ENCODE measurements at regions not wholly inside any gene's neighbourhood (a gene's known extent, or its start where the extent isn't known, plus 50 kb on each side); places are given as distances from the start of the nearest gene placed in this dataset.

DNA sequence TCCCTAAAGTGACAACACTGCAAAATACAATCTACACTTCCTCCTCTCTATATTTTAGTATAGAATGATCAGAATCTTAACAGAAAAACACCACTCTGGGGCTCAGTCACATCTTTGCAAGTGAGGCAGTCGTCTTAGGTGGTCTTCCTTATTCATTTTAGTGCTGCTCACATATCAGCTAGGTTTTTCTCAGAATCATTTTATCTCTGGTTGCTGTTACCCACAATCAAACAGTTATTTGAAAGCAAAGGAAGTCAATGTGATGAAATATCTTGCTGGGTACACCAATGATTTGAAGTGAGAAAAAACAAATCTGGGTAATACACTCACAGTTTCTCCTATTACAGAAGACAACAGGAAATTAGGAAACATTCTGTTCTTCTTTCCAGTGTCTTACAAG, 275.2 kb downstream of the DSEL start:
- Histone ChIP-seq H2BK12ac (ENCODE audit: low read depth, low read length) (no peak overlapping the region), H3K23me2 (ENCODE audit: low read depth, low read length) (no peaks in the 10 kb centered on the region), H4K20me1 (replicated peaks in 1 of 2; ENCODE audit: control insufficient read depth in 1 of 2, insufficient read depth in 2 of 2, low read length in 2 of 2) (no peaks in the 10 kb centered on the region), H3K27me3 (replicated peaks in 1 of 4; ENCODE audit: control insufficient read depth in 3 of 4, extremely low read depth in 1 of 4, insufficient read depth in 3 of 4, low read length in 3 of 4) (no peaks in the 10 kb centered on the region), H3K4me3 (ENCODE audit: extremely low read depth in 1 of 4, insufficient read depth in 2 of 4, low read depth in 3 of 4, low read length in 4 of 4) (no peak overlapping the region), H2BK20ac (ENCODE audit: low read length) (no peak overlapping the region), H3K18ac (ENCODE audit: extremely low read depth, low read length) (no peak overlapping the region), H3K27ac (ENCODE audit: low read depth, low read length) (no peak overlapping the region), H3K56ac (replicated peaks; ENCODE audit: insufficient read length, low read depth, low read length) (no peak overlapping the region), H3K4me1 (replicated peaks in 1 of 4; ENCODE audit: control insufficient read depth in 3 of 4, insufficient read depth in 4 of 4, low read length in 3 of 4) (no peaks in the 10 kb centered on the region), H3K79me2 (ENCODE audit: control insufficient read depth in 1 of 2, insufficient read depth in 2 of 2, low read length in 2 of 2) (no peaks in the 10 kb centered on the region), H3K9me3 (ENCODE audit: insufficient read depth in 2 of 2, low read depth in 1 of 2, low read length in 1 of 2) (no peaks in the 10 kb centered on the region), H3K9ac (replicated peaks in 1 of 4; ENCODE audit: extremely low read depth in 1 of 4, low read depth in 3 of 4, low read length in 3 of 4) (no peak overlapping the region), H3K23ac (ENCODE audit: insufficient read length) (no peak overlapping the region), H3K4ac (replicated peaks; ENCODE audit: insufficient read length, low read depth, low read length) (no peak overlapping the region), H2AFZ (ENCODE audit: low read length) (no peak overlapping the region), H3K4me2 (ENCODE audit: insufficient read depth in 1 of 2, low read depth in 2 of 2, low read length in 2 of 2) (no peak overlapping the region), H2BK120ac (replicated peaks; ENCODE audit: low read depth, low read length) (no peak overlapping the region), H3K14ac (ENCODE audit: insufficient read length) (no peak overlapping the region), H2AK5ac (ENCODE audit: low read depth, low read length) (no peak overlapping the region), H3K79me1 (ENCODE audit: low read depth, low read length) (no peaks in the 10 kb centered on the region), H3K36me3 (ENCODE audit: control insufficient read depth in 2 of 4, insufficient read depth in 4 of 4, low read length in 3 of 4) (no peaks in the 10 kb centered on the region), H4K91ac (replicated peaks; ENCODE audit: insufficient read length, low read length) (no peak overlapping the region), H2BK15ac (ENCODE audit: low read length) (no peak overlapping the region), H2BK5ac (ENCODE audit: low read depth, low read length) (no peak overlapping the region), H4K8ac (ENCODE audit: extremely low read depth, insufficient read depth, low read length) (no peak overlapping the region), H4K5ac (ENCODE audit: insufficient read length, low read depth, low read length) (no peak overlapping the region)
- FAIRE-seq, result no peak
- no peak for DNase-seq (ENCODE audit: low read depth in 1 of 2, low spot score in 2 of 2)
- ChIA-PET CTCF (ENCODE audit: partially characterized antibody) (no interaction called here), POLR2A (ENCODE audit: partially characterized antibody) (no interaction called here)
- TF ChIP-seq HDAC6 (IDR thresholded peaks at IDR 0.05; ENCODE audit: low read depth, low read length) (no peak), TCF12 (IDR thresholded peaks at IDR 0.05; ENCODE audit: low read depth, low read length) (no peak), MAFK (IDR thresholded peaks at IDR 0.05; ENCODE audit: low read depth, low read length) (no peak), NANOG (IDR thresholded peaks at IDR 0.05; ENCODE audit: insufficient read depth, low read depth, low read length, poor library complexity, severe bottlenecking) (no peak), EGR1 (IDR thresholded peaks at IDR 0.05; ENCODE audit: borderline replicate concordance, low read depth, low read length) (no peak), ASH2L (IDR thresholded peaks at IDR 0.05; ENCODE audit: low read length) (no peak), SP4 (IDR thresholded peaks at IDR 0.05; ENCODE audit: low read length) (no peak), RBBP5 (IDR thresholded peaks at IDR 0.05; ENCODE audit: borderline replicate concordance, low read depth, low read length) (no peak), TAF7 (optimal IDR thresholded peaks at IDR 0.05; ENCODE audit: borderline replicate concordance, low read depth, low read length) (no peak), ZNF274 (IDR thresholded peaks at IDR 0.05; ENCODE audit: borderline replicate concordance, extremely low read depth, low read length) (no peak), KDM1A (IDR thresholded peaks at IDR 0.05; ENCODE audit: borderline replicate concordance, low read length) (no peak), PHF8 (conservative IDR thresholded peaks at IDR 0.05; ENCODE audit: low read depth, low read length) (no peak)
- TF ChIP-seq, protein P1, sequence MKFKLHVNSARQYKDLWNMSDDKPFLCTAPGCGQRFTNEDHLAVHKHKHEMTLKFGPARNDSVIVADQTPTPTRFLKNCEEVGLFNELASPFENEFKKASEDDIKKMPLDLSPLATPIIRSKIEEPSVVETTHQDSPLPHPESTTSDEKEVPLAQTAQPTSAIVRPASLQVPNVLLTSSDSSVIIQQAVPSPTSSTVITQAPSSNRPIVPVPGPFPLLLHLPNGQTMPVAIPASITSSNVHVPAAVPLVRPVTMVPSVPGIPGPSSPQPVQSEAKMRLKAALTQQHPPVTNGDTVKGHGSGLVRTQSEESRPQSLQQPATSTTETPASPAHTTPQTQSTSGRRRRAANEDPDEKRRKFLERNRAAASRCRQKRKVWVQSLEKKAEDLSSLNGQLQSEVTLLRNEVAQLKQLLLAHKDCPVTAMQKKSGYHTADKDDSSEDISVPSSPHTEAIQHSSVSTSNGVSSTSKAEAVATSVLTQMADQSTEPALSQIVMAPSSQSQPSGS (IDR thresholded peaks at IDR 0.05; ENCODE audit: low read length), result no peak
- WGBS, 2 experiments (ENCODE audit: extremely low coverage in 1 of 2, insufficient coverage in 1 of 2, insufficient read length in 1 of 2, insufficient replicate concordance in 2 of 2, low coverage in 1 of 2, low lambda C conversion rate in 2 of 2, missing lambda C conversion rate in 1 of 2), result 83% methylated on average over 1 of the region's 1 CpG; no CpG with 5 or more reads in 1 of the 2 experiments

Data from H1 (cell line).